Ovary (tissue), 3 donors: ENCODE measurements at regions not wholly inside any gene's neighbourhood (a gene's known extent, or its start where the extent isn't known, plus 50 kb on each side); places are given as distances from the start of the nearest gene placed in this dataset.

Experiments
- CTCF ChIP-seq, 3 donors: fragments of 450-650 bp in 2 of 3; fragments of 200-600 bp in 1 of 3; IDR thresholded peaks; one replicate each; pipeline versions ENCODE4 v1.5.1 to v1.8.0; 2016 to 2022; ENCODE audit warnings: antibody characterized with exemption in 3 of 3, mild to moderate bottlenecking in 1 of 3
- EP300 ChIP-seq: sonication (generic); formaldehyde crosslinking; IDR thresholded peaks from one replicate; pipeline ENCODE4 v1.6.1; 2017; ENCODE audit warnings: antibody characterized with exemption
- donor health status: DM: no; HTN: no; CAD: no.

DNA sequence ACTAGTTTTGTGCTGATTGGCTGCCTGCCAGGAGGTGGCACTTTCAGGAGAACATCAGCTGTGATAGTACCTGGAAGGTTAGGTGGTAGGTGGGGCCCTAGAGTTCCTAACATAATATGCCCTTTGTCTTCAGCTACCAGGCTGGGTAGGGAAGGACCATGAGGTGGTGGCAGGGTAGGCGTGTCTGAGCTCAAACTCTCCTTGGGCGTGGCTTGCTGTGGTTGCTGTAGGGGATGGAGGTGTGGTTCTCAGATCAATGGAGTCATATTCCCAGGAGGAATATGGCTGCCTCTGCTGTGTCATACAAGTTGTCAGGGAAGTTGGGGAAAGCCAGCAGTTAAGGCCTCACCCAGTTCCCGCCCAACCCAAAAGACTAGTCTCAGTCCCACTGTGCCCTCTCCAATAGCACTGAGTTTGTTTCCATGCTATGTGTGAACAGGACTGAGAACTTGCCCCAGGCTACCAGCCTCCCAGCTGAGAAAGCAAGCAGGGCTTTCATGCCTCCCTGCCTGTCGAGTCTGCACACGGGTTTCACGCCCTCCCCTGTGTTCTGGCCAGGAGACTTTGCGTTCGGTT is 107.7 kb downstream of the CHCHD4 start:
- TF ChIP-seq CTCF (IDR thresholded peaks at IDR 0.05) (no peak), EP300 (no peak)
